K562 (cell line): ENCODE measurements at regions not wholly inside any gene's neighbourhood (a gene's known extent, or its start where the extent isn't known, plus 50 kb on each side); places are given as distances from the start of the nearest gene placed in this dataset.

Experiments used
- ATAC-seq: fragments of 200-7000 bp; cut with Tn5 transposase; 3 replicates; pipeline ENCODE4 v1.9.1; 2020; ENCODE audit warnings: moderate library complexity
- BruUV-seq: library from RNA; stranded (reverse); fragments of 400-500 nt; replicated peaks from 2 replicates; lab custom pipeline; 2021; lab: Mats Ljungman, UMichigan
- CTCF ChIA-PET: fragments of 300-600 bp; formaldehyde crosslinking; extraction: SDS; loops from one replicate; lab custom pipeline; 2021; ENCODE audit warnings: low intra/inter-chr PET ratio; lab: Yijun Ruan, JAX
- POLR2A ChIA-PET: fragments of 300-600, 350-650 bp; sonication (Branson Sonifier 250); formaldehyde crosslinking; extraction: SDS; loops from one replicate; lab custom pipeline; 2021; ENCODE audit warnings: antibody characterized with exemption, inconsistent platforms; lab: Yijun Ruan, JAX
- DNase-seq, 4 experiments: peaks; one replicate each; pipeline versions ENCODE4 v3.0.0 to v3.0.0-alpha.2; 2011 to 2018; ENCODE audit warnings: low spot score in 3 of 4, mixed read lengths in 3 of 4; ENCODE audit errors: extremely low read depth in 1 of 4
- FAIRE-seq: peaks from 2 replicates; lab custom pipeline; 2011; peaks lifted over from hg19 to GRCh38; lab: Jason Lieb, UNC
- H2AFZ ChIP-seq: 2 replicates; pipeline ENCODE4 v1.6.0; 2011; ENCODE audit warnings: low read depth, low read length, control low read depth, inconsistent platforms
- H3K27ac ChIP-seq: fragments of 200-600 bp; 3 replicates; pipeline ENCODE4 v1.8.0; 2011; ENCODE audit warnings: low read depth, mild to moderate bottlenecking, control low read depth, inconsistent platforms, low read length, moderate library complexity, mixed read lengths; ENCODE audit errors: extremely low read depth
- H3K27me3 ChIP-seq, 2 experiments: fragments of 300-600 bp in 1 of 2; 2 replicates in 1 of 2; 3 replicates in 1 of 2; pipeline versions ENCODE4 v1.6.0 to v1.8.0; 2011; ENCODE audit warnings: inconsistent platforms in 2 of 2, low read length in 2 of 2, mild to moderate bottlenecking in 1 of 2, mixed read lengths in 1 of 2, moderate library complexity in 1 of 2; ENCODE audit not compliant: control insufficient read depth in 2 of 2, insufficient read depth in 2 of 2
- H3K36me3 ChIP-seq: fragments of 300-600 bp; 3 replicates; pipeline ENCODE4 v1.8.0; 2011; ENCODE audit warnings: mild to moderate bottlenecking, low read length, inconsistent platforms; ENCODE audit not compliant: control insufficient read depth, insufficient read depth
- H3K4me1 ChIP-seq, 2 experiments: fragments of 200-600 bp in 1 of 2; replicated peaks in 1 of 2; 2 replicates in 1 of 2; 3 replicates in 1 of 2; pipeline versions ENCODE4 v1.5.1 to v1.8.0; 2011; ENCODE audit warnings: inconsistent platforms in 2 of 2, low read length in 2 of 2, mild to moderate bottlenecking in 1 of 2, mixed read lengths in 1 of 2, moderate library complexity in 1 of 2; ENCODE audit not compliant: control insufficient read depth in 2 of 2, insufficient read depth in 2 of 2
- H3K4me2 ChIP-seq: 2 replicates; pipeline ENCODE4 v1.6.1; 2011; ENCODE audit warnings: low read length, control low read depth, inconsistent platforms, mixed read lengths; ENCODE audit not compliant: insufficient read depth
- H3K4me3 ChIP-seq: fragments of 200-600 bp; sonication (generic), shearing (Covaris generic); 2 replicates; pipeline ENCODE4 v1.5.1; 2016; ENCODE audit warnings: control low read depth, inconsistent platforms
- H3K79me2 ChIP-seq: fragments of 200-600 bp; 3 replicates; pipeline ENCODE4 v1.8.0; 2011; ENCODE audit warnings: low read length, inconsistent platforms; ENCODE audit not compliant: control insufficient read depth, insufficient read depth
- H3K9ac ChIP-seq, 2 experiments: 2 replicates each; pipeline versions ENCODE4 v1.6.0 to v1.6.1; 2011; ENCODE audit warnings: low read depth in 2 of 2, low read length in 2 of 2, control low read depth in 1 of 2, inconsistent platforms in 1 of 2, mild to moderate bottlenecking in 1 of 2, mixed read lengths in 1 of 2; ENCODE audit not compliant: insufficient read depth in 1 of 2
- H3K9me1 ChIP-seq: one replicate; pipeline ENCODE4 v1.6.0; 2011; ENCODE audit warnings: inconsistent platforms, mild to moderate bottlenecking, low read length, moderate library complexity; ENCODE audit not compliant: control insufficient read depth, insufficient read depth
- H3K9me3 ChIP-seq: replicated peaks from 2 replicates; pipeline ENCODE4 v1.5.1; 2011; ENCODE audit warnings: low read depth, low read length, inconsistent platforms; ENCODE audit not compliant: control insufficient read depth, insufficient read depth
- H4K20me1 ChIP-seq: replicated peaks from 2 replicates; pipeline ENCODE4 v1.6.1; 2011; ENCODE audit warnings: low read length, inconsistent platforms, mixed read lengths; ENCODE audit not compliant: control insufficient read depth, insufficient read depth
- E2F8 ChIP-seq: fragments of 450-650 bp; IDR thresholded peaks from 2 replicates; pipeline ENCODE4 v1.7.1; 2018; ENCODE audit warnings: mild to moderate bottlenecking, low read depth; ENCODE audit not compliant: partially characterized antibody
- MTA1 ChIP-seq: fragments of 450-650 bp; IDR thresholded peaks from 2 replicates; pipeline ENCODE4 v1.6.1; 2017; ENCODE audit warnings: borderline replicate concordance
- NCOA1 ChIP-seq: fragments of 450-650 bp; IDR thresholded peaks from 2 replicates; pipeline ENCODE4 v1.6.1; 2016; ENCODE audit warnings: low read depth
- SETDB1 ChIP-seq: IDR thresholded peaks from one replicate; pipeline ENCODE4 v1.6.1; 2012; ENCODE audit warnings: low read length, control low read depth, inconsistent platforms
- ZBTB17 ChIP-seq: fragments of 450-650 bp; formaldehyde crosslinking; IDR thresholded peaks from 2 replicates; pipeline ENCODE4 v1.4.0; 2020; ENCODE audit warnings: mild to moderate bottlenecking
- ZFP30 ChIP-seq: fragments of 250-450 bp; sonication (Bioruptor Pico); IDR thresholded peaks from 2 replicates; pipeline ENCODE4 v1.8.0; 2022; ENCODE audit warnings: moderate library complexity, mild to moderate bottlenecking, inconsistent platforms, borderline replicate concordance
- ZNF121 ChIP-seq: sonication (generic); formaldehyde crosslinking; conservative IDR thresholded peaks from 2 replicates; pipeline ENCODE4 v1.8.0; 2022; ENCODE audit warnings: missing genetic modification reagents
- ZNF57 ChIP-seq: fragments of 450-650 bp; formaldehyde crosslinking; IDR thresholded peaks from 2 replicates; pipeline ENCODE4 v1.4.0; 2020; ENCODE audit warnings: mild to moderate bottlenecking, moderate library complexity
- WGBS: fragments of 100-300 bp; shearing (Covaris generic); methylation state at CpG from one replicate; pipeline ENCODE4 v1.1.6; 2016; ENCODE audit warnings: low coverage, mixed read lengths; ENCODE audit not compliant: insufficient coverage; ENCODE audit errors: missing lambda C conversion rate; 5-methylcytosine and 5-hydroxymethylcytosine counted together
- in situ Hi-C: fragments of 300-500 bp; cut with MboI; formaldehyde crosslinking; loops from 4 replicates; pipeline ENCODE4 v1.15.0; 2018; ENCODE audit warnings: inconsistent platforms, mixed read lengths
- intact Hi-C: fragments of 100-400 bp; cut with micrococcal nuclease; formaldehyde crosslinking; loops from 2 replicates; pipeline ENCODE4 v1.14.2; 2022

- H3K4me2 ChIP-seq, result no peak overlapping the region
- no peak overlapping the region for H3K27ac ChIP-seq
- 0% methylated on average over 1 of the region's 1 CpG for WGBS
- no peaks in the 10 kb centered on the region for H4K20me1 ChIP-seq
- no peaks in the 10 kb centered on the region for H3K9me3 ChIP-seq
- intact Hi-C loops (no loop called here), in situ Hi-C loops (no loop called here)
- no peaks in the 10 kb centered on the region for H3K27me3 ChIP-seq
- DNase-seq (no peak), ATAC-seq (no peak), FAIRE-seq (no peak)
- no peak overlapping the region for H3K9ac ChIP-seq
- no peaks in the 10 kb centered on the region for H3K9me1 ChIP-seq
- TF ChIP-seq ZNF121 (no peak), NCOA1 (no peak), ZFP30 (CRISPR knock-in tag) (no peak), ZBTB17 (CRISPR knock-in tag) (no peak)
- no peak overlapping the region for H2AFZ ChIP-seq
- no peaks in the 10 kb centered on the region for H3K4me1 ChIP-seq
- POLR2A ChIA-PET, result no interaction called here
- CTCF ChIA-PET, result no interaction called here
- H3K79me2 ChIP-seq, result no peaks in the 10 kb centered on the region
- H3K4me3 ChIP-seq, result no peak overlapping the region
- no peaks in the 10 kb centered on the region for H3K36me3 ChIP-seq
- no TSS peak for BruUV-seq
Observed at GRCh38 chr6:97630604-97631003, 347.6 kb upstream of the MMS22L start.

DNA sequence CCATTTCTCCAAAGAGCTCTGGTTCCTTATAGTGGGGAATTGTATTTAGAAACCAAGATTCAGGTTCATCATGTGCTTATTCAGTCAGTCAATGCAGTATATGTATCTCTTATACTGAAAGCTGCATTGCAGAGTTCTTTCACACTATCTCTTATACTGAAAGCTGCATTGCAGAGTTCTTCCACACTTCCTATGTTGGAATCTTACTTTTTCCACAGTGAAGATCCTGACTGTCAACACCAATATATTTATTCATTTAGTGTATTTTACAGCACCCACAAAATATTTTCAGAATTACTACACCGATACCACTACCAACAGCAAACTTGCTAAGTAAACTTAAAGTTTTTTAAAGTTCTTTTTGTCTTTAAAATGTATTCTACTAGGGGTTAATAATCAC, 349.3 kb upstream of the MMS22L start:
- POLR2A ChIA-PET, result no interaction called here
- H3K9me1 ChIP-seq, result no peaks in the 10 kb centered on the region
- DNase-seq (no peak), ATAC-seq (no peak), FAIRE-seq (no peak)
- no peaks in the 10 kb centered on the region for H3K9me3 ChIP-seq
- H3K27me3 ChIP-seq, result no peaks in the 10 kb centered on the region
- H3K4me2 ChIP-seq, result no peak overlapping the region
- CTCF ChIA-PET, result no interaction called here
- H2AFZ ChIP-seq, result no peak overlapping the region
- H4K20me1 ChIP-seq, result no peaks in the 10 kb centered on the region
- in situ Hi-C loops (no loop called here), intact Hi-C loops (no loop called here)
- no peak overlapping the region for H3K27ac ChIP-seq
- H3K9ac ChIP-seq, result no peak overlapping the region
- H3K4me3 ChIP-seq, result no peak overlapping the region
- H3K79me2 ChIP-seq, result no peaks in the 10 kb centered on the region
- no peak for TF ChIP-seq SETDB1
- TF ChIP-seq ZNF57, result no peak
- no peak for TF ChIP-seq MTA1
- TF ChIP-seq E2F8, result no peak
- TF ChIP-seq, all 486 proteins: peak for 0
- no peaks in the 10 kb centered on the region for H3K36me3 ChIP-seq
- WGBS, result 0% methylated on average over 1 of the region's 1 CpG
- no peaks in the 10 kb centered on the region for H3K4me1 ChIP-seq
- BruUV-seq, result no TSS peak
